HG02870 (cell line): ENCODE measurements at regions not wholly inside any gene's neighbourhood (a gene's known extent, or its start where the extent isn't known, plus 50 kb on each side); places are given as distances from the start of the nearest gene placed in this dataset.

Source experiments
- ATAC-seq: cut with Tn5 transposase; IDR thresholded peaks from one replicate; pipeline ENCODE4 v1.9.1; 2021; ENCODE audit warnings: mild to moderate bottlenecking, moderate library complexity; ENCODE audit not compliant: unreplicated experiment

- no peak for ATAC-seq
These were observed 109.7 kb upstream of the SDK2 start for GRCh38 chr17:73753751-73754496.

- ATAC-seq, result no peak
These were observed 110.7 kb upstream of the SDK2 start for GRCh38 chr17:73754886-73755400.

- no peak for ATAC-seq
These were observed 113.2 kb upstream of the SDK2 start for GRCh38 chr17:73757420-73757819.

- ATAC-seq, result no peak
These were observed 114.0 kb upstream of the SDK2 start for GRCh38 chr17:73758245-73758644.

GRCh38 chr17:73759324-73759723 is 115.1 kb upstream of the SDK2 start:
- no peak for ATAC-seq

GRCh38 chr17:73759734-73760438 is 115.6 kb upstream of the SDK2 start:
- ATAC-seq, result no peak

GRCh38 chr17:73760439-73760758 is 116.2 kb upstream of the SDK2 start:
- no peak for ATAC-seq

- no peak for ATAC-seq
These were observed 121.7 kb upstream of the SDK2 start for GRCh38 chr17:73765824-73766563.

- ATAC-seq, result no peak
These were observed 123.5 kb upstream of the SDK2 start for GRCh38 chr17:73767696-73768095.

- no peak for ATAC-seq
These were observed 124.4 kb upstream of the SDK2 start for GRCh38 chr17:73768691-73769090.

GRCh38 chr17:73769479-73769878 is 125.2 kb upstream of the SDK2 start:
- ATAC-seq, result no peak

- ATAC-seq, result no peak
These were observed 126.0 kb upstream of the SDK2 start for GRCh38 chr17:73770115-73770848.

- ATAC-seq, result no peak
These were observed 126.6 kb upstream of the SDK2 start for GRCh38 chr17:73770849-73771229.

- no peak for ATAC-seq
These were observed 128.0 kb upstream of the SDK2 start for GRCh38 chr17:73772107-73772705.

GRCh38 chr17:73773702-73774101 is 129.5 kb upstream of the SDK2 start:
- no peak for ATAC-seq

- ATAC-seq, result no peak
These were observed 130.6 kb upstream of the SDK2 start for GRCh38 chr17:73774852-73775251.

- no peak for ATAC-seq
These were observed 132.3 kb upstream of the SDK2 start for GRCh38 chr17:73776351-73777130.

GRCh38 chr17:73777131-73777449 is 132.8 kb upstream of the SDK2 start:
- no peak for ATAC-seq

- ATAC-seq, result no peak
These were observed 138.0 kb upstream of the SDK2 start for GRCh38 chr17:73782231-73782630.
